Transverse colon (tissue), 3 donors: ENCODE measurements at regions not wholly inside any gene's neighbourhood (a gene's known extent, or its start where the extent isn't known, plus 50 kb on each side); places are given as distances from the start of the nearest gene placed in this dataset.

ENCODE experiments used
- EP300 ChIP-seq: sonication (generic); formaldehyde crosslinking; IDR thresholded peaks from one replicate; pipeline ENCODE4 v1.6.1; 2017; ENCODE audit warnings: antibody characterized with exemption, low read depth
- POLR2A ChIP-seq: fragments of 450-650 bp; IDR thresholded peaks from one replicate; pipeline ENCODE4 v1.6.1; 2016; ENCODE audit warnings: antibody characterized with exemption, mild to moderate bottlenecking, moderate library complexity
- TF ChIP-seq, protein P1 (sequence below), 5 experiments: fragments of 200-600 bp in 3 of 5; fragments of 450-650 bp in 2 of 5; sonication (generic) in 3 of 5; IDR thresholded peaks; 1 replicate in 2 of 5; 2 replicates in 3 of 5; pipeline ENCODE4 v1.5.1; 2016 to 2017; ENCODE audit warnings: antibody characterized with exemption in 5 of 5, inconsistent platforms in 3 of 5, mild to moderate bottlenecking in 2 of 5, moderate library complexity in 1 of 5

DNA sequence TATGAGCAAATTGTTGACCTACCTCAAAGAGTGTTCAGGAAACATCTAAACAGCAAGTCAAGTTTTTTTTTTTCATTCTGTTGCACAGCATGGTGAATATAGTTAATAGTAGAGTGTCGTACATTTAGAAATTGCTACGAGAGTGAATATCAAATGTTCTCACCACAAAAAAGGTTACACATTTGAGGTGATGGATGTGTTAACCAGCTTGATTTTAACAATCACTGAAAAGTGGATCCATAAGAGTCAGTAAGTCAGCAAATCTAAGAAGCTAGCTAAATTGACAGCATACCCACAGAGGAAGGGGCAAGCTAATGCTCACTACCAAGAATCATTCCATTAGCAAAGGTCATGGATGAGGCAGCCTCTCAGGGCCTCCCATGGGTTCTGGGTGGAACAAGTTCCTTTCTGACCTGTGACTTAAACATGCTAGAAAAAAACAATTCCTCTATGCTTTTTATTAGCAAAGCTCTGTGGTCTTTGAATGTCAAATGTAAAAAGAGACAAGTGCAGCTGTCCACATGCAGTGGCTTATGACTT, 235.4 kb upstream of the CCDC179 start:
- TF ChIP-seq, protein P1, sequence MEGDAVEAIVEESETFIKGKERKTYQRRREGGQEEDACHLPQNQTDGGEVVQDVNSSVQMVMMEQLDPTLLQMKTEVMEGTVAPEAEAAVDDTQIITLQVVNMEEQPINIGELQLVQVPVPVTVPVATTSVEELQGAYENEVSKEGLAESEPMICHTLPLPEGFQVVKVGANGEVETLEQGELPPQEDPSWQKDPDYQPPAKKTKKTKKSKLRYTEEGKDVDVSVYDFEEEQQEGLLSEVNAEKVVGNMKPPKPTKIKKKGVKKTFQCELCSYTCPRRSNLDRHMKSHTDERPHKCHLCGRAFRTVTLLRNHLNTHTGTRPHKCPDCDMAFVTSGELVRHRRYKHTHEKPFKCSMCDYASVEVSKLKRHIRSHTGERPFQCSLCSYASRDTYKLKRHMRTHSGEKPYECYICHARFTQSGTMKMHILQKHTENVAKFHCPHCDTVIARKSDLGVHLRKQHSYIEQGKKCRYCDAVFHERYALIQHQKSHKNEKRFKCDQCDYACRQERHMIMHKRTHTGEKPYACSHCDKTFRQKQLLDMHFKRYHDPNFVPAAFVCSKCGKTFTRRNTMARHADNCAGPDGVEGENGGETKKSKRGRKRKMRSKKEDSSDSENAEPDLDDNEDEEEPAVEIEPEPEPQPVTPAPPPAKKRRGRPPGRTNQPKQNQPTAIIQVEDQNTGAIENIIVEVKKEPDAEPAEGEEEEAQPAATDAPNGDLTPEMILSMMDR (IDR thresholded peaks at IDR 0.05) = no peak
- TF ChIP-seq EP300 (no peak), POLR2A (no peak)
